RWPE2 (cell line): ENCODE measurements at regions not wholly inside any gene's neighbourhood (a gene's known extent, or its start where the extent isn't known, plus 50 kb on each side); places are given as distances from the start of the nearest gene placed in this dataset.
"Not testable (repeated sequence)": the region's sequence is repeated elsewhere in the genome, so short reads cannot be mapped to it uniquely, and the experiment has no call there.

Source experiments
- ATAC-seq: fragments of 200-7000 bp; cut with Tn5 transposase; 3 replicates; pipeline ENCODE4 v1.9.1; 2021; ENCODE audit warnings: low read depth
- DNase-seq: peaks from one replicate; pipeline ENCODE4 v3.0.0-alpha.2; 2020; ENCODE audit warnings: low spot score
- H3K27ac ChIP-seq: fragments of 450-650 bp; 2 replicates; pipeline ENCODE4 v1.5.1; 2017; ENCODE audit warnings: mild to moderate bottlenecking; ENCODE audit not compliant: poor library complexity, severe bottlenecking
- H3K27me3 ChIP-seq: fragments of 250-450 bp; sonication (Bioruptor Pico); 2 replicates; pipeline ENCODE4 v1.5.1; 2021; ENCODE audit warnings: mild to moderate bottlenecking, moderate library complexity; ENCODE audit not compliant: insufficient read depth, poor library complexity, severe bottlenecking
- H3K36me3 ChIP-seq: fragments of 250-450 bp; sonication (Bioruptor Pico); 2 replicates; pipeline ENCODE4 v1.5.1; 2020; ENCODE audit warnings: low read depth, mild to moderate bottlenecking, moderate library complexity
- H3K4me1 ChIP-seq: fragments of 250-450 bp; sonication (Bioruptor Pico); 2 replicates; pipeline ENCODE4 v1.5.1; 2021; ENCODE audit warnings: mild to moderate bottlenecking, moderate library complexity; ENCODE audit not compliant: insufficient read depth, poor library complexity, severe bottlenecking
- H3K4me3 ChIP-seq: fragments of 250-450 bp; sonication (Bioruptor Pico); 2 replicates; pipeline ENCODE4 v1.5.1; 2021; ENCODE audit warnings: mild to moderate bottlenecking, moderate library complexity; ENCODE audit not compliant: severe bottlenecking
- H3K9me3 ChIP-seq: fragments of 250-450 bp; sonication (Bioruptor Pico); 2 replicates; pipeline ENCODE4 v1.5.1; 2021; ENCODE audit warnings: mild to moderate bottlenecking, moderate library complexity; ENCODE audit not compliant: severe bottlenecking
- CTCF ChIP-seq: fragments of 450-650 bp; IDR thresholded peaks from one replicate; pipeline ENCODE4 v1.5.1; 2017; ENCODE audit warnings: mild to moderate bottlenecking, moderate library complexity; ENCODE audit not compliant: poor library complexity, severe bottlenecking

- ATAC-seq, DNase-seq, H3K4me1 ChIP-seq: not testable (repeated sequence)
Measured at GRCh38 chr3:192968901-192969300, 51.2 kb upstream of the MB21D2 start.

GRCh38 chr3:192980632-192981031 lies 63.0 kb upstream of the MB21D2 start:
- Histone ChIP-seq H3K27me3 (no peaks in the 10 kb centered on the region), H3K36me3 (no peaks in the 10 kb centered on the region), H3K27ac (no peak overlapping the region), H3K9me3 (no peaks in the 10 kb centered on the region), H3K4me1 (no peaks in the 10 kb centered on the region), H3K4me3 (no peak overlapping the region)
- no peak for ATAC-seq
- DNase-seq, result no peak
- no peak for TF ChIP-seq CTCF

More at GRCh38 chr3:192968901-192969300, 51.2 kb upstream of the MB21D2 start:
- not testable (repeated sequence) for H3K36me3 ChIP-seq, H3K4me3 ChIP-seq, H3K27me3 ChIP-seq, H3K9me3 ChIP-seq
- H3K27ac ChIP-seq, result peak overlapping the region; percentile 65

- Histone ChIP-seq H3K27me3 (no peaks in the 10 kb centered on the region), H3K36me3 (no peaks in the 10 kb centered on the region), H3K27ac (no peak overlapping the region), H3K9me3 (no peaks in the 10 kb centered on the region), H3K4me3 (no peak overlapping the region), H3K4me1 (no peaks in the 10 kb centered on the region)
- no peak for TF ChIP-seq CTCF
- DNase-seq (no peak), ATAC-seq (peak; percentile 48; the same call in 1 of the 3 replicates)
Measured at GRCh38 chr3:192986379-192986778, 68.7 kb upstream of the MB21D2 start.

- no peak for DNase-seq
- Histone ChIP-seq H3K4me3 (no peak overlapping the region), H3K4me1 (no peaks in the 10 kb centered on the region), H3K36me3 (no peaks in the 10 kb centered on the region), H3K27me3 (no peaks in the 10 kb centered on the region), H3K27ac (no peak overlapping the region), H3K9me3 (no peaks in the 10 kb centered on the region)
- ATAC-seq, result no peak
- TF ChIP-seq CTCF, result no peak
Measured at GRCh38 chr3:192991356-192991755, 73.7 kb upstream of the MB21D2 start.

GRCh38 chr3:192992361-192992760 lies 74.7 kb upstream of the MB21D2 start:
- ATAC-seq, result no peak
- H3K36me3 ChIP-seq, result no peaks in the 10 kb centered on the region
- no peaks in the 10 kb centered on the region for H3K4me1 ChIP-seq
- no peak for DNase-seq
- H3K27me3 ChIP-seq, result no peaks in the 10 kb centered on the region
- no peak overlapping the region for H3K4me3 ChIP-seq
- TF ChIP-seq CTCF, result no peak
- no peaks in the 10 kb centered on the region for H3K9me3 ChIP-seq
- H3K27ac ChIP-seq, result no peak overlapping the region
